ENCODE measurements at regions not wholly inside any gene's neighbourhood (a gene's known extent, or its start where the extent isn't known, plus 50 kb on each side); places are given as distances from the start of the nearest gene placed in this dataset.
A peak's percentile ranks its signal among the peaks of the same experiment; 100 is the strongest.

- intact Hi-C loops (cut with micrococcal nuclease; ENCODE audit: unreplicated experiment) (no loop called here), in situ Hi-C loops (cut with MboI) (no loop called here)
- 0% methylated on average over 1 of the region's 1 CpG for WGBS (ENCODE audit: insufficient coverage, insufficient replicate concordance, low lambda C conversion rate, missing lambda C conversion rate)
- H3K27me3 ChIP-seq (replicated peaks in 1 of 2; ENCODE audit: control insufficient read depth in 2 of 2, insufficient read depth in 2 of 2, low read length in 1 of 2), result no peaks in the 10 kb centered on the region
- POLR2A ChIA-PET, result no interaction called here
- no peaks in the 10 kb centered on the region for H4K20me1 ChIP-seq (ENCODE audit: control insufficient read depth, insufficient read depth)
- no peak overlapping the region for H3K4me3 ChIP-seq
- H3K4me1 ChIP-seq (ENCODE audit: control insufficient read depth, insufficient read depth, low read length), result no peaks in the 10 kb centered on the region
- peak; percentile 40; the same call in 1 of the 2 replicates for TF ChIP-seq SPI1 (IDR thresholded peaks at IDR 0.05; ENCODE audit: borderline replicate concordance, insufficient read depth, low read depth, low read length)
- no peak for TF ChIP-seq SUZ12 (IDR thresholded peaks at IDR 0.05; ENCODE audit: unreplicated experiment)
- no peak for FAIRE-seq
- SMC1A ChIA-PET (ENCODE audit: uncharacterized antibody, unreplicated experiment), result interaction anchor here (0.9 to 1.6 kb wide), 5 partner anchors 8 to 138 kb away, joined by 3 to 6 read pairs (median 3); no protein-coding TSS in a partner anchor
- no TSS peak for BruUV-seq (replicated peaks)
- H3K36me3 ChIP-seq (ENCODE audit: control insufficient read depth in 2 of 2, insufficient read depth in 2 of 2, low read length in 1 of 2), result no peaks in the 10 kb centered on the region
- peak; percentile 47; the same call in 1 of the 3 replicates for ATAC-seq
- RAD21 ChIA-PET (ENCODE audit: unreplicated experiment), result interaction anchor here (1.6 kb wide), 1 partner anchor 86 kb away, joined by 3 read pairs; no protein-coding TSS in a partner anchor
- no peak overlapping the region for H2AFZ ChIP-seq (ENCODE audit: control insufficient read depth, low read depth, low read length)
- no peak for DNase-seq (ENCODE audit: low read depth, low spot score)
- CTCF ChIA-PET, result interaction anchor here (1.2 kb wide), 1 partner anchor 19 kb away, joined by 3 read pairs; no protein-coding TSS in a partner anchor
- no peaks in the 10 kb centered on the region for H3K79me2 ChIP-seq (ENCODE audit: control insufficient read depth, insufficient read depth, low read length)
- H3K27ac ChIP-seq (ENCODE audit: control insufficient read depth, insufficient read depth), result no peak overlapping the region
- H3K4me2 ChIP-seq (ENCODE audit: control insufficient read depth, insufficient read depth), result no peak overlapping the region
- H3K9ac ChIP-seq (ENCODE audit: control insufficient read depth, insufficient read depth, low read length), result no peak overlapping the region
- H3K9me3 ChIP-seq (replicated peaks; ENCODE audit: control insufficient read depth, insufficient read depth, low read length), result no peaks in the 10 kb centered on the region
Measured at GRCh38 chr3:148221303-148221702, 476.4 kb upstream of the AGTR1 start.

GRCh38 chr3:148223266-148223665, 474.4 kb upstream of the AGTR1 start:
- Histone ChIP-seq H2AFZ (ENCODE audit: control insufficient read depth, low read depth, low read length) (no peak overlapping the region), H3K27ac (ENCODE audit: control insufficient read depth, insufficient read depth) (no peak overlapping the region), H3K36me3 (ENCODE audit: control insufficient read depth in 2 of 2, insufficient read depth in 2 of 2, low read length in 1 of 2) (no peaks in the 10 kb centered on the region), H4K20me1 (ENCODE audit: control insufficient read depth, insufficient read depth) (no peaks in the 10 kb centered on the region), H3K4me3 (no peak overlapping the region), H3K27me3 (replicated peaks in 1 of 2; ENCODE audit: control insufficient read depth in 2 of 2, insufficient read depth in 2 of 2, low read length in 1 of 2) (no peaks in the 10 kb centered on the region), H3K79me2 (ENCODE audit: control insufficient read depth, insufficient read depth, low read length) (no peaks in the 10 kb centered on the region), H3K4me2 (ENCODE audit: control insufficient read depth, insufficient read depth) (no peak overlapping the region), H3K9ac (ENCODE audit: control insufficient read depth, insufficient read depth, low read length) (no peak overlapping the region), H3K4me1 (ENCODE audit: control insufficient read depth, insufficient read depth, low read length) (no peaks in the 10 kb centered on the region), H3K9me3 (replicated peaks; ENCODE audit: control insufficient read depth, insufficient read depth, low read length) (no peaks in the 10 kb centered on the region)
- intact Hi-C loops (cut with micrococcal nuclease; ENCODE audit: unreplicated experiment) (no loop called here), in situ Hi-C loops (cut with MboI) (no loop called here)
- ChIA-PET SMC1A (ENCODE audit: uncharacterized antibody, unreplicated experiment) (interaction anchor here (0.7 to 2.5 kb wide), 3 partner anchors 11 to 345 kb away, joined by 3 to 6 read pairs (median 3); no protein-coding TSS in a partner anchor), RAD21 (ENCODE audit: unreplicated experiment) (no interaction called here), CTCF (no interaction called here), POLR2A (no interaction called here)
- no TSS peak for BruUV-seq (replicated peaks)
- FAIRE-seq, result no peak
- 0% methylated on average over 2 of the region's 2 CpGs for WGBS (ENCODE audit: insufficient coverage, insufficient replicate concordance, low lambda C conversion rate, missing lambda C conversion rate)
- no peak for ATAC-seq
- no peak for DNase-seq (ENCODE audit: low read depth, low spot score)
- TF ChIP-seq SP1 (IDR thresholded peaks at IDR 0.05; ENCODE audit: low read depth, low read length) (no peak), STAT1 (conservative IDR thresholded peaks at IDR 0.05) (no peak), BCL11A (IDR thresholded peaks at IDR 0.05; ENCODE audit: low read depth, low read length) (no peak), ELK1 (IDR thresholded peaks at IDR 0.05; ENCODE audit: low read depth, low read length) (no peak), POLR2AphosphoS5 (IDR thresholded peaks at IDR 0.05; ENCODE audit: low read length) (no peak), SIX5 (IDR thresholded peaks at IDR 0.05; ENCODE audit: low read depth, low read length, severe bottlenecking) (no peak), SMAD5 (IDR thresholded peaks at IDR 0.05; ENCODE audit: low read depth) (no peak), BRCA1 (IDR thresholded peaks at IDR 0.05; ENCODE audit: low read depth, low read length) (no peak), RFX5 (IDR thresholded peaks at IDR 0.05; ENCODE audit: low read depth, low read length) (no peak), ATF3 (IDR thresholded peaks at IDR 0.05; ENCODE audit: borderline replicate concordance, extremely low read depth, low read depth, low read length) (no peak), DPF2 (IDR thresholded peaks at IDR 0.05) (no peak), KDM1A (IDR thresholded peaks at IDR 0.05; ENCODE audit: borderline replicate concordance) (no peak), RELA (IDR thresholded peaks at IDR 0.05; ENCODE audit: borderline replicate concordance, partially characterized antibody) (no peak), ATF7 (IDR thresholded peaks at IDR 0.05; ENCODE audit: low read depth) (no peak), MEF2A (IDR thresholded peaks at IDR 0.05; ENCODE audit: insufficient read depth, low read depth, low read length) (no peak), RBBP5 (conservative IDR thresholded peaks at IDR 0.05) (no peak), YBX1 (IDR thresholded peaks at IDR 0.05) (no peak)
